ENCODE measurements at regions not wholly inside any gene's neighbourhood (a gene's known extent, or its start where the extent isn't known, plus 50 kb on each side); places are given as distances from the start of the nearest gene placed in this dataset.

DNA sequence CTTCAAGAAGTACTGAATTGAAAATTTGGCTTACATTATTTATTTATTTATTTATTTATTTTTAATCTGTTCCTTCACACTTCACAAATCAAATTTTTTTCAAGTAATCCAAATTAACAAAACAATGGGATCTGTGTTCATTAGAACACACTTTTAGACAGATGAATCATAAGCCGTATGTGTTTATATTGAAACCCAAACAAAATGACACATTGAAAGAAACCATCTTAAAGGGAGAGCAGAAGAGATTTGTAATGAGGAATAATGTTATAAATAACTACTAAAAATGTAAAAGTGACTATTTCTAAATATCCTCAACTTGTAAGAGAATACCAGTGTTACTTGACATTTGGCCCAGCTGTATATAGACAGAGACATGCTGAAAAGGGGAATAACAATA is 991.0 kb upstream of the CHAC2 start:
- TF ChIP-seq, protein P1, sequence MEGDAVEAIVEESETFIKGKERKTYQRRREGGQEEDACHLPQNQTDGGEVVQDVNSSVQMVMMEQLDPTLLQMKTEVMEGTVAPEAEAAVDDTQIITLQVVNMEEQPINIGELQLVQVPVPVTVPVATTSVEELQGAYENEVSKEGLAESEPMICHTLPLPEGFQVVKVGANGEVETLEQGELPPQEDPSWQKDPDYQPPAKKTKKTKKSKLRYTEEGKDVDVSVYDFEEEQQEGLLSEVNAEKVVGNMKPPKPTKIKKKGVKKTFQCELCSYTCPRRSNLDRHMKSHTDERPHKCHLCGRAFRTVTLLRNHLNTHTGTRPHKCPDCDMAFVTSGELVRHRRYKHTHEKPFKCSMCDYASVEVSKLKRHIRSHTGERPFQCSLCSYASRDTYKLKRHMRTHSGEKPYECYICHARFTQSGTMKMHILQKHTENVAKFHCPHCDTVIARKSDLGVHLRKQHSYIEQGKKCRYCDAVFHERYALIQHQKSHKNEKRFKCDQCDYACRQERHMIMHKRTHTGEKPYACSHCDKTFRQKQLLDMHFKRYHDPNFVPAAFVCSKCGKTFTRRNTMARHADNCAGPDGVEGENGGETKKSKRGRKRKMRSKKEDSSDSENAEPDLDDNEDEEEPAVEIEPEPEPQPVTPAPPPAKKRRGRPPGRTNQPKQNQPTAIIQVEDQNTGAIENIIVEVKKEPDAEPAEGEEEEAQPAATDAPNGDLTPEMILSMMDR (IDR thresholded peaks at IDR 0.05), result no peak
- TF ChIP-seq POLR2AphosphoS5 (IDR thresholded peaks at IDR 0.05), result no peak

All from transverse colon (tissue), 4 donors.